ENCODE measurements at regions not wholly inside any gene's neighbourhood (a gene's known extent, or its start where the extent isn't known, plus 50 kb on each side); places are given as distances from the start of the nearest gene placed in this dataset.

GRCh38 chr13:76522083-76522755 is 364.0 kb downstream of the KCTD12 start (continued):
- no peak for TF ChIP-seq HDAC2 (IDR thresholded peaks at IDR 0.05; ENCODE audit: borderline replicate concordance in 1 of 2, low read depth in 2 of 2, low read length in 2 of 2)
- no peak for TF ChIP-seq POU5F1 (IDR thresholded peaks at IDR 0.05; ENCODE audit: low read depth, low read length)
- TF ChIP-seq SP4 (IDR thresholded peaks at IDR 0.05; ENCODE audit: low read length): no peak
- no peak for TF ChIP-seq MAX (IDR thresholded peaks at IDR 0.05)
- no peak for TF ChIP-seq SAP30 (IDR thresholded peaks at IDR 0.05; ENCODE audit: insufficient read depth, insufficient replicate concordance, low read length)
- TF ChIP-seq CHD7 (IDR thresholded peaks at IDR 0.05; ENCODE audit: insufficient replicate concordance, low read length): no peak
- TF ChIP-seq CTBP2 (IDR thresholded peaks at IDR 0.05; ENCODE audit: borderline replicate concordance, insufficient read depth, insufficient read length, low read length): no peak

All from H1 (cell line).